Lung (tissue), 11 donors: ENCODE measurements at regions not wholly inside any gene's neighbourhood (a gene's known extent, or its start where the extent isn't known, plus 50 kb on each side); places are given as distances from the start of the nearest gene placed in this dataset.

ENCODE experiments used
- ATAC-seq: fragments of 200-7000 bp; cut with Tn5 transposase; one replicate; pipeline ENCODE4 v1.9.1; 2020; ENCODE audit warnings: moderate number of reproducible peaks; ENCODE audit not compliant: insufficient read depth, low FRiP score
- DNase-seq, 3 donors: peaks; one replicate each; pipeline ENCODE4 v3.0.0-alpha.2; 2013 to 2017
- H3K27ac ChIP-seq, 2 donors: one replicate each; pipeline ENCODE4 v1.5.1; 2013; ENCODE audit warnings: mild to moderate bottlenecking in 2 of 2, moderate library complexity in 2 of 2, control low read depth in 1 of 2, inconsistent platforms in 1 of 2, low read depth in 1 of 2, low read length in 1 of 2
- H3K27me3 ChIP-seq, 3 donors: one replicate each; pipeline ENCODE4 v1.5.1; 2013; ENCODE audit warnings: low read length in 2 of 3; ENCODE audit not compliant: control insufficient read depth in 3 of 3, insufficient read depth in 3 of 3
- H3K36me3 ChIP-seq, 4 donors: one replicate each; pipeline ENCODE4 v1.5.1; 2013; ENCODE audit warnings: low read length in 4 of 4, mild to moderate bottlenecking in 1 of 4, moderate library complexity in 1 of 4; ENCODE audit not compliant: control insufficient read depth in 4 of 4, insufficient read depth in 4 of 4
- H3K4me1 ChIP-seq, 5 donors: one replicate each; pipeline ENCODE4 v1.5.1; 2013; ENCODE audit warnings: low read length in 5 of 5, mild to moderate bottlenecking in 2 of 5, moderate library complexity in 1 of 5; ENCODE audit not compliant: control insufficient read depth in 5 of 5, insufficient read depth in 5 of 5
- H3K4me3 ChIP-seq: one replicate; pipeline ENCODE4 v1.5.1; 2013; ENCODE audit warnings: mild to moderate bottlenecking, control low read depth, moderate library complexity
- H3K9ac ChIP-seq, 2 donors: one replicate each; pipeline ENCODE4 v1.5.1; 2013; ENCODE audit warnings: low read length in 2 of 2, control low read depth in 1 of 2; ENCODE audit not compliant: insufficient read depth in 1 of 2
- H3K9me3 ChIP-seq, 4 donors: one replicate each; pipeline ENCODE4 v1.5.1; 2013; ENCODE audit warnings: low read length in 3 of 4, mild to moderate bottlenecking in 1 of 4, moderate library complexity in 1 of 4; ENCODE audit not compliant: control insufficient read depth in 4 of 4, insufficient read depth in 3 of 4
- WGBS, 2 donors: extraction: QIAGEN DNeasy Blood & Tissue Kit; methylation state at CpG; one replicate each; pipeline ENCODE4 v1.1.7; 2013; 5-methylcytosine and 5-hydroxymethylcytosine counted together
- TF ChIP-seq, protein P1 (sequence below): IDR thresholded peaks from 2 replicates; pipeline ENCODE4 v1.5.1; 2012; ENCODE audit warnings: mild to moderate bottlenecking; ENCODE audit errors: control extremely low read depth, extremely low read depth
- donor health status: control.
- donor health status: control.
- donor health status: Bipolar disorder and iron deficiency.
- donor health status: healthy.
- donor health status: DM: yes; HTN: yes; CAD: no.

DNA sequence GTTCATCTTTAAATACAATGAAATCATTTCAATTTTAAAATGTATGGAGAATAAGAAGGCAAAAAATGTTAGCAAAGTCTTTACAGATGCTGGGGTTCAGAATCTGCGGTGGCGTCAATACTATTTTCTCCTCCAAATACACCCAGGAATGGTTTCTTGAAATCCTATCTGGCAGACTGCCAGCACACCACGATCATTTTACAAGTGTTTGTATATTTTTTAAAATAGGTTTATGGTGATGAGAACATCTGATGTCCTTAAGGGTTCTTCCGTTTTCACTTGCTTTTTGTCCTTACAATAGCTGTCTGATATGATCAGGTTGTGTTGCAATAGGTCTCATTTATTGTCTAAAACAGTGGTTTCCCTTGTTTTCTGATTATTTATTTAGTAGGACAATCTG lies 89.6 kb downstream of the CMPK2 start:
- no peak overlapping the region for H3K27ac ChIP-seq
- ATAC-seq (no peak), DNase-seq (no peak)
- no peaks in the 10 kb centered on the region for H3K27me3 ChIP-seq
- H3K9ac ChIP-seq, result no peak overlapping the region
- TF ChIP-seq, protein P1, sequence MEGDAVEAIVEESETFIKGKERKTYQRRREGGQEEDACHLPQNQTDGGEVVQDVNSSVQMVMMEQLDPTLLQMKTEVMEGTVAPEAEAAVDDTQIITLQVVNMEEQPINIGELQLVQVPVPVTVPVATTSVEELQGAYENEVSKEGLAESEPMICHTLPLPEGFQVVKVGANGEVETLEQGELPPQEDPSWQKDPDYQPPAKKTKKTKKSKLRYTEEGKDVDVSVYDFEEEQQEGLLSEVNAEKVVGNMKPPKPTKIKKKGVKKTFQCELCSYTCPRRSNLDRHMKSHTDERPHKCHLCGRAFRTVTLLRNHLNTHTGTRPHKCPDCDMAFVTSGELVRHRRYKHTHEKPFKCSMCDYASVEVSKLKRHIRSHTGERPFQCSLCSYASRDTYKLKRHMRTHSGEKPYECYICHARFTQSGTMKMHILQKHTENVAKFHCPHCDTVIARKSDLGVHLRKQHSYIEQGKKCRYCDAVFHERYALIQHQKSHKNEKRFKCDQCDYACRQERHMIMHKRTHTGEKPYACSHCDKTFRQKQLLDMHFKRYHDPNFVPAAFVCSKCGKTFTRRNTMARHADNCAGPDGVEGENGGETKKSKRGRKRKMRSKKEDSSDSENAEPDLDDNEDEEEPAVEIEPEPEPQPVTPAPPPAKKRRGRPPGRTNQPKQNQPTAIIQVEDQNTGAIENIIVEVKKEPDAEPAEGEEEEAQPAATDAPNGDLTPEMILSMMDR, result no peak
- 72 to 83% methylated on average over 4 of the region's 4 CpGs for WGBS, 2 donors
- H3K4me3 ChIP-seq, result no peak overlapping the region
- no peaks in the 10 kb centered on the region for H3K36me3 ChIP-seq
- H3K4me1 ChIP-seq, result peaks cover 0 to 27% (median 12%) of the 10 kb centered on the region in 5 donors
- H3K9me3 ChIP-seq, result peaks cover 0 to 2% (median 0%) of the 10 kb centered on the region in 4 donors

DNA sequence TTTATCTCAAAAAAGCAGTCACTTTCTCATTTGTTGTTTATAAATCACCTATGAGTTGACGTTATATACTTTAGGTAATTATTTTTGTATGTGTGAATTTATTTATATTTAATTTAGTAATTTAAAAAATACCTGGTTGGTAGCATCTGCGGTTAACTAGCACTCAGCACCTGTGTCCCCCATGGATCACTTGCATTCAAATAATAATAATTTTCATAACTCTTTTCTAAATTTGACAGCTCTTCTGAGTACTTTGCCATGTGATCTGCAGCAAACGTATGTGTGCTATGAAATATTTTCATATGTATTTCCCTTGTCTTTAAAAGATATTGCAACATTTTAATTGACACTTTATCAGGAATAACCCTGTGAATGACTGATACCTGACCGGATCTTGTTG lies 88.1 kb downstream of the CMPK2 start:
- DNase-seq (no peak), ATAC-seq (no peak)
- no peak overlapping the region for H3K27ac ChIP-seq
- peaks cover 0 to 16% (median 9%) of the 10 kb centered on the region in 5 donors for H3K4me1 ChIP-seq
- WGBS, 2 donors, result 91 to 93% methylated on average over 4 of the region's 4 CpGs
- no peak overlapping the region for H3K4me3 ChIP-seq
- TF ChIP-seq, protein P1, result no peak
- H3K9me3 ChIP-seq, result peaks cover 0 to 2% (median 0%) of the 10 kb centered on the region in 4 donors
- no peak overlapping the region for H3K9ac ChIP-seq
- no peaks in the 10 kb centered on the region for H3K36me3 ChIP-seq
- no peaks in the 10 kb centered on the region for H3K27me3 ChIP-seq

DNA sequence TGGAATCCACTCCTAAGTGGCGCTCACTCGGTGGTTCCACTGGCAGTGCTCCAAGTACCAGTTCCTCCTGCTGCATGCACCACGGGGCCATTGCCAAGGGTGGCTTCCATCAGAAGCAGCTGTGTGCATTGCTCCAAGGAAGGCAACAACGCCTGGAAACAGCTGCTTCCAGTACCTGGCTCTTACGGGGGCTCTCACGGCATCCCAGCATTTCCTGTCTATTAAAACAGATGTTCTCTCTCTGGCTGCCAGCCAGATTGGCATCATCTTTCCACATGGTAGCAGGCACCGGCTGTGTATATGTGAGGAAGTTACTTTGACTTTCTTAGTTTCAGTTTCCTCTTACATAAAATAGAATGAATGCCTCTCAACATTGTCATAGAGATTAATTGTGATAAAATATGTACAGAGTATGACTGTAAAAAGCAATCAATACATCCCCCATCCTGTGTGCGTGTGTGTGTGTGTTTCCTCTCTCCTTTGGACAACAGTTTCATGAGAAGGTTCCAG lies 84.9 kb downstream of the CMPK2 start:
- ATAC-seq, result peak; percentile 13
- peaks cover 0 to 2% (median 0%) of the 10 kb centered on the region in 4 donors for H3K9me3 ChIP-seq
- no peaks in the 10 kb centered on the region for H3K27me3 ChIP-seq
- DNase-seq, result peak; percentile 73 to 87 (median 83)
- TF ChIP-seq, protein P1, result no peak
- 3 to 10% methylated on average over 8 of the region's 8 CpGs for WGBS, 2 donors
- H3K4me3 ChIP-seq, result no peak overlapping the region
- peak overlapping the region in 1 of 2 donors; percentile 4 for H3K9ac ChIP-seq
- H3K36me3 ChIP-seq, result no peaks in the 10 kb centered on the region
- no peak overlapping the region for H3K27ac ChIP-seq
- peaks cover 0 to 13% (median 7%) of the 10 kb centered on the region in 5 donors for H3K4me1 ChIP-seq
